Fibroblast of lung (primary cell): ENCODE measurements at regions not wholly inside any gene's neighbourhood (a gene's known extent, or its start where the extent isn't known, plus 50 kb on each side); places are given as distances from the start of the nearest gene placed in this dataset.

Experiments
- DNase-seq, 2 donors: peaks; one replicate each; pipeline versions ENCODE4 v3.0.0 to v3.0.0-alpha.2; 2010; ENCODE audit warnings: low read depth in 2 of 2
- H2AFZ ChIP-seq: 2 replicates; pipeline ENCODE4 v1.5.1; 2012; ENCODE audit warnings: low read length, control low read depth, inconsistent platforms
- H3K27ac ChIP-seq: 2 replicates; pipeline ENCODE4 v1.5.1; 2011; ENCODE audit warnings: low read length, control low read depth; ENCODE audit not compliant: insufficient read depth
- H3K27me3 ChIP-seq: 2 replicates; pipeline ENCODE4 v1.5.1; 2011; ENCODE audit warnings: mild to moderate bottlenecking, low read length; ENCODE audit not compliant: control insufficient read depth, insufficient read depth
- H3K36me3 ChIP-seq: 2 replicates; pipeline ENCODE4 v1.5.1; 2011; ENCODE audit warnings: low read length; ENCODE audit not compliant: control insufficient read depth, insufficient read depth
- H3K4me1 ChIP-seq: 2 replicates; pipeline ENCODE4 v1.5.1; 2011; ENCODE audit warnings: low read length; ENCODE audit not compliant: control insufficient read depth, insufficient read depth; ENCODE audit errors: extremely low read depth
- H3K4me2 ChIP-seq: 2 replicates; pipeline ENCODE4 v1.5.1; 2011; ENCODE audit warnings: low read length, control low read depth; ENCODE audit not compliant: insufficient read depth; ENCODE audit errors: extremely low read depth
- H3K4me3 ChIP-seq, 4 experiments: fragments of 200-600 bp in 1 of 4; sonication (generic) in 1 of 4; replicated peaks in 1 of 4; 2 replicates each; pipeline ENCODE4 v1.5.1; 2011 to 2016; ENCODE audit warnings: low read length in 4 of 4, low read depth in 3 of 4, mild to moderate bottlenecking in 3 of 4, control low read depth in 2 of 4, inconsistent platforms in 1 of 4, mixed read lengths in 1 of 4; ENCODE audit not compliant: insufficient read depth in 1 of 4; ENCODE audit errors: control extremely low read depth in 1 of 4
- H3K79me2 ChIP-seq: 2 replicates; pipeline ENCODE4 v1.5.1; 2012; ENCODE audit warnings: mild to moderate bottlenecking, low read length, inconsistent platforms; ENCODE audit not compliant: control insufficient read depth, insufficient read depth
- H3K9ac ChIP-seq: 2 replicates; pipeline ENCODE4 v1.5.1; 2011; ENCODE audit warnings: mild to moderate bottlenecking, low read length, control low read depth; ENCODE audit not compliant: insufficient read depth
- H3K9me3 ChIP-seq: 2 replicates; pipeline ENCODE4 v1.5.1; 2012; ENCODE audit warnings: low read depth, low read length; ENCODE audit not compliant: control insufficient read depth, insufficient read depth
- H4K20me1 ChIP-seq: 2 replicates; pipeline ENCODE4 v1.5.1; 2011; ENCODE audit warnings: low read length; ENCODE audit not compliant: control insufficient read depth, insufficient read depth; ENCODE audit errors: extremely low read depth
- CTCF ChIP-seq, 2 donors: IDR thresholded peaks in 1 of 2; conservative IDR thresholded peaks in 1 of 2; 1 replicate in 1 of 2; 2 replicates in 1 of 2; pipeline ENCODE4 v1.5.1; 2011 to 2012; ENCODE audit warnings: low read length in 2 of 2, control low read depth in 1 of 2, inconsistent platforms in 1 of 2, low read depth in 1 of 2, mild to moderate bottlenecking in 1 of 2
- EZH2 ChIP-seq: IDR thresholded peaks from 2 replicates; pipeline ENCODE4 v1.5.1; 2012; ENCODE audit warnings: low read length, control low read depth, mild to moderate bottlenecking; ENCODE audit errors: missing control alignments

DNA sequence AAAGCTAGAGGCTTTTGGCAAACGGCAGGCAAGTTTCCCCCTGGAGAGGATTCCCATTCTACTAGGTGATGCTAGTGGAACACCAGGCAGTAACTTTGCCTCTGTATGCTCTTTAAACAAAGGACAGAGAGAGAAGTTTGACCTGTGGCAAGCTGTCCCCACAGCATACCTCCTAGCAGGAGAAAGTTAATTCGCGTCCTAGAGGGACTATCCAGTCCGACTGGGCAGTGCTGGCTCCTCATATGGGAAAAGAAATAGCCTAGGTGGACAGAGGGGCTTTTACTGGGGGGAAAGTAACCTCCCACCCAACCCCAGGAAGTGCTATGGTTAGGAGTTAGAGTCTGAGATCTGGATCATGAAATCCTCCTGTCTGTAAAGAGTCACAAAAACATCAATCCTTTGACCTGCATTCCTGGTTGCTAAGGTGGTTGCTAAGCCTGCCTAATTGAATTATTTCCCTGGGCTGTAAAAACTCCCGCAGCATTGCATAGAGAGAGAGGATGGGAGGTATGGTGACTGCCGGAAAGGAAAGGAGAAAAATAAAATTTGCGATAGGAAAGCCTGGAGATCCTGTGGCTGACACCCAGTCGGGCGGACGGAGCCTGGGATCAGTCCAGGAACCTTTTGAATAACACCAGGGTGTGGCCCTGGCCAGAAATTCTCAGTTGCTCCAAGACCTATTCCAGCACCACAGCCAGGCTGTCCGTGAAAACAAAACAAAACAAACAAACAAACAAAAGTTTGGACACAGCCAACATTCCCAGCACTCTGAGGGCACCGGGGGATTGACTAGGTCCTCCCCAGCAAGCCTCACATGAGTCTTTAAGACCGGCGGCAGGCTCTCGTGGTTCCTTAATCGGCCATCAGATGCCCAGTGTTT, 67.7 kb upstream of the ATP11B start:
- Histone ChIP-seq H3K9me3 (no peaks in the 10 kb centered on the region), H3K4me3 (no peak overlapping the region), H3K27ac (no peak overlapping the region), H3K27me3 (no peaks in the 10 kb centered on the region), H3K4me2 (no peak overlapping the region), H4K20me1 (no peaks in the 10 kb centered on the region), H3K9ac (no peak overlapping the region), H3K4me1 (no peaks in the 10 kb centered on the region), H3K36me3 (no peaks in the 10 kb centered on the region), H2AFZ (no peak overlapping the region), H3K79me2 (no peaks in the 10 kb centered on the region)
- TF ChIP-seq EZH2 (no peak), CTCF (conservative IDR thresholded peaks at IDR 0.05 in 1 of 2, IDR thresholded peaks at IDR 0.05 in 1 of 2; ENCODE audit: low read depth in 1 of 2, low read length in 2 of 2) (no peak)
- DNase-seq: peak in 1 of 2 donors; percentile 22

- no peak for DNase-seq
- no peak overlapping the region for H3K4me2 ChIP-seq
- TF ChIP-seq CTCF (conservative IDR thresholded peaks at IDR 0.05 in 1 of 2, IDR thresholded peaks at IDR 0.05 in 1 of 2; ENCODE audit: low read depth in 1 of 2, low read length in 2 of 2) (no peak), EZH2 (no peak)
These were observed 66.8 kb upstream of the ATP11B start for GRCh38 chr3:182726258-182727142.

DNA sequence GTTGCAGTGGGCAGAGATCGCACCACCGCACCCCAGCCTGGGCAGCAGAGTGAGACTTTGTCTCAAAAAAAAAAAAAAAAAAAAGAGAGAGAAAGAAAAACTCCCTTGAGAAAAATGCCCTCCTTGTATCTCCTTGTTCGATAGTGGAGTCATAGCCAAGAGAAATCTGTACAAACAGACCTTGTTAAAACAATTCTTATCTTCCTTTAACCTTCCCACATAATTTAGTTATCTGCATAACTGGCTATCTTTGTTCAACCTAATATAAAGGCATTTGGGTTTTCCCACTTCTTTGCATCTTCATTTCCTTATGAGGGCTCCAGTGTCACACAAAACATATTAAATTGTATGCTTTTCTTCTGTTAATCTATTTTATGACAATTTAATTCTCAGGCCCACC, 65.1 kb upstream of the ATP11B start:
- no peaks in the 10 kb centered on the region for H3K4me1 ChIP-seq
- H3K9ac ChIP-seq: no peak overlapping the region
- H3K4me2 ChIP-seq: no peak overlapping the region
- H3K79me2 ChIP-seq: no peaks in the 10 kb centered on the region
- no peak for TF ChIP-seq EZH2
- no peak for TF ChIP-seq CTCF (conservative IDR thresholded peaks at IDR 0.05 in 1 of 2, IDR thresholded peaks at IDR 0.05 in 1 of 2; ENCODE audit: low read depth in 1 of 2, low read length in 2 of 2)
- no peak overlapping the region for H3K4me3 ChIP-seq
- no peak overlapping the region for H2AFZ ChIP-seq
- H3K36me3 ChIP-seq: no peaks in the 10 kb centered on the region
- no peaks in the 10 kb centered on the region for H3K9me3 ChIP-seq
- H4K20me1 ChIP-seq: no peaks in the 10 kb centered on the region
- H3K27ac ChIP-seq: no peak overlapping the region
- no peak for DNase-seq
- no peaks in the 10 kb centered on the region for H3K27me3 ChIP-seq

More at GRCh38 chr3:182726258-182727142, 66.8 kb upstream of the ATP11B start:
- no peaks in the 10 kb centered on the region for H3K4me1 ChIP-seq
- no peaks in the 10 kb centered on the region for H3K36me3 ChIP-seq
- H3K79me2 ChIP-seq: no peaks in the 10 kb centered on the region
- H3K27me3 ChIP-seq: no peaks in the 10 kb centered on the region
- H3K9ac ChIP-seq: no peak overlapping the region
- no peaks in the 10 kb centered on the region for H3K9me3 ChIP-seq
- no peaks in the 10 kb centered on the region for H4K20me1 ChIP-seq
- no peak overlapping the region for H2AFZ ChIP-seq
- H3K27ac ChIP-seq: no peak overlapping the region
- no peak overlapping the region for H3K4me3 ChIP-seq
